GM20000 (cell line): ENCODE measurements at regions not wholly inside any gene's neighbourhood (a gene's known extent, or its start where the extent isn't known, plus 50 kb on each side); places are given as distances from the start of the nearest gene placed in this dataset.

Experiments
- DNase-seq: peaks from one replicate; pipeline ENCODE4 v3.0.0; 2012; ENCODE audit warnings: low spot score
- TF ChIP-seq, protein P1 (sequence below): IDR thresholded peaks from 2 replicates; pipeline ENCODE4 v1.5.1; 2012; ENCODE audit warnings: mild to moderate bottlenecking, control low read depth; ENCODE audit errors: extremely low read depth, missing control alignments

DNA sequence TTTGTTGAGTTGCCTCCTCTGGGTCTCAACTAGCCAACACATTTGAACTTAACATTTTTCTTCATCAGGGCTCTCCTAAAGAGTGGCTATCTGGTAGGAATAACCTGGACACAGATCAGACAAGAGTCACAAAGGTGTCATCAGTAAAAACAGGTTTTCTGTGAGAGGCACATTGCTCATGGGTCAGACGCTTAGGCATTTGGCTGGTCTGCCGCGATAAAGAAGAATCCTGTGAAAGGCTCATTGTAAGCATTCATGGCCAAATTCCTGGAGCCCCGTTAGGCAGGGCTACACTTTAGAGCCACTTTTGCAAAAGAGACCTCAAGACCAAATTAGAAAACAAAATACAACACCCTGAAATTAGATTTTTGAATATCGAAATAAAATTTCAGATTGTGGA is 64.2 kb upstream of the PDE4B start:
- no peak for DNase-seq
- TF ChIP-seq, protein P1, sequence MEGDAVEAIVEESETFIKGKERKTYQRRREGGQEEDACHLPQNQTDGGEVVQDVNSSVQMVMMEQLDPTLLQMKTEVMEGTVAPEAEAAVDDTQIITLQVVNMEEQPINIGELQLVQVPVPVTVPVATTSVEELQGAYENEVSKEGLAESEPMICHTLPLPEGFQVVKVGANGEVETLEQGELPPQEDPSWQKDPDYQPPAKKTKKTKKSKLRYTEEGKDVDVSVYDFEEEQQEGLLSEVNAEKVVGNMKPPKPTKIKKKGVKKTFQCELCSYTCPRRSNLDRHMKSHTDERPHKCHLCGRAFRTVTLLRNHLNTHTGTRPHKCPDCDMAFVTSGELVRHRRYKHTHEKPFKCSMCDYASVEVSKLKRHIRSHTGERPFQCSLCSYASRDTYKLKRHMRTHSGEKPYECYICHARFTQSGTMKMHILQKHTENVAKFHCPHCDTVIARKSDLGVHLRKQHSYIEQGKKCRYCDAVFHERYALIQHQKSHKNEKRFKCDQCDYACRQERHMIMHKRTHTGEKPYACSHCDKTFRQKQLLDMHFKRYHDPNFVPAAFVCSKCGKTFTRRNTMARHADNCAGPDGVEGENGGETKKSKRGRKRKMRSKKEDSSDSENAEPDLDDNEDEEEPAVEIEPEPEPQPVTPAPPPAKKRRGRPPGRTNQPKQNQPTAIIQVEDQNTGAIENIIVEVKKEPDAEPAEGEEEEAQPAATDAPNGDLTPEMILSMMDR: no peak

DNA sequence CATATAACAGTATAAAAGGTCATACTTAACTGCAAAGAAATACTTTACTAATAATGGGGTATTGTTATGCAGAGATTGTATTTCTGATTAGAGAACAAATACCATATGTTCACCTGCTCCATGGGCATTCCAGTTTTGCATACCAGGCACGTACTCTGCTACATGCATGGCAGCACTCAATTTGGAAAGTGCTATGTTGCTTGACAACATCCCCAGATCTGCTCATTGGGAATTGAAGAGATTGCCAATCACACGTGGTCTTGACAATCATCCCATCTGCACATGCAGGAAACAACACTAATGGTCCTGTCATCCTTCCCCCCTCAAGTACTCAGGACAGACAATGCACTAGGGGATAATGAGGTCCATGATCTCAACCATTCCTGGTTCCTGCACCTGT is 63.4 kb upstream of the PDE4B start:
- no peak for DNase-seq
- TF ChIP-seq, protein P1: no peak

DNA sequence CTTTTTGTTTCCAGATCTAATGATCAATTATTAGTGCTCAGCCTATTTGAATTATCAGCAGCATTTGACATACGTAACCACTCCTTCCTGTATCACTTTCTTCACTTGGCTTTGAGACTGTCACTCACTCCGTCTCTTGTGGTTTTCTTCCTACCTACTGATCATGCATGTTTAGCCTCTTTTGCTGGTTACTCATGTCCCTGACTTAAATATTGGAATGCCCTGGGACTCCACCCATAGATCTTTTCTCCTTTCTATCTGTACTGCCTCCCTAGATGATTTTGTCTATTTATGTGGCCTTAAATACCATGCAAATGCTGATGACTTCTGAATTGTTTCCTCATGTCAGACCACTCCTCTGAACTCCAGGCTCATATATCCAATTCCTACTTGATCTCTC is 57.7 kb upstream of the PDE4B start:
- TF ChIP-seq, protein P1: no peak
- DNase-seq: no peak

DNA sequence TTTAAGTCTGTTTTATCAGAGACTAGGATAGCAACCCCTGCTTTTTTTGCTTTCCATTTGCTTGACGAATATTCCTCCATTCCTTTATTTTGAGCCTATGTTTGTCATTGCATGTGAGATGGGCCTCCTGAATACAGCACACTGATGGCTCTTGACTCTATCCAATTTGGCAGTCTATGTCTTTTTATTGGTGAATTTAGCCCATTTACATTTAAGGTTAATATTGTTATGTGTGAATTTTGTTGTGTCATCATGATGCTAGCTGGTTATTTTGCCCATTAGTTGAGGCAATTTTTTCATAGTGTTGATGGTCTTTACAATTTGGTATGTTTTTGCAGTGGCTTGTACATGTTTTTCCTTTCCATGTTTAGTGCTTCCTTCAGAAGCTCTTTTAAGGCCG is 50.7 kb upstream of the PDE4B start:
- TF ChIP-seq, protein P1: no peak
- DNase-seq: no peak
